GM18867 (cell line): ENCODE measurements at regions not wholly inside any gene's neighbourhood (a gene's known extent, or its start where the extent isn't known, plus 50 kb on each side); places are given as distances from the start of the nearest gene placed in this dataset.
A peak's percentile ranks its signal among the peaks of the same experiment; 100 is the strongest.
"Not testable (repeated sequence)": the region's sequence is repeated elsewhere in the genome, so short reads cannot be mapped to it uniquely, and the experiment has no call there.

ENCODE experiments used
- ATAC-seq: cut with Tn5 transposase; IDR thresholded peaks from one replicate; pipeline ENCODE4 v1.9.1; 2021; ENCODE audit warnings: mild to moderate bottlenecking, moderate library complexity; ENCODE audit not compliant: unreplicated experiment

DNA sequence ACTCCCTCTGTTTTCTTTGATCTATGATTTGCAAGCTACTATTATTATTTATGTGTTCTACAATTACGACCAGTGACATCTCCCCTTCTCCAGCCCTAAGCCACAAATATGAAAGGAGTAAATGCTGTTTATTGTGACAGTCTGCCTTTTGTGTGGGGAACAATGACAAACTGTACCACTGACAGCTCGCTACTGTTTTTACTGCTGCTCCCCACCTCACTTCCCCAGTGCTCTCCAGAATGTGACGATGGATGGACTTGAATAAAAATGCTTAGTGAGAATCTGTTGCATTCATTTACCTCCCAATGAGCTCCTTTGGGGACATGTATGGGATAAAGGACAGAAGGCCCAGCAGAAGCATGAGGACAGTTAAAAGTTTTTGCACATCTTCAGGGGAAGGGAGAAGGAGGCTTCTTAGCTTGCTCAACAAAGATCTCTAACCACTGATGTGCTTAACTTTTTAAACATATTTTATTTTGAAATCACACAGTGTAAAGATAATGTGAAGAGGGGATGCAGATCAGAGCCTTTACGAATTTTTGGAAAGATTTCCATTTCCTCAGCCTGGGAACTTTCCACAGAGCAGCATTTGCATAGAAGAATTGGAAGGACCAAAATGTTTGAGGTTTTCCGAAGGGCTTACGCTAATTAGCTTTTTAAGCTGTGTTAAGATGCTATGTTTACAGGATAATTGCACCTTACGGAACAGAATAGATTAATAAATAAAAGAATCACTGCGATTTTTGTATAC lies 485.1 kb upstream of the TENM3 start:
- no peak for ATAC-seq

GRCh38 chr4:181760560-181760959 lies 482.6 kb upstream of the TENM3 start:
- no peak for ATAC-seq

DNA sequence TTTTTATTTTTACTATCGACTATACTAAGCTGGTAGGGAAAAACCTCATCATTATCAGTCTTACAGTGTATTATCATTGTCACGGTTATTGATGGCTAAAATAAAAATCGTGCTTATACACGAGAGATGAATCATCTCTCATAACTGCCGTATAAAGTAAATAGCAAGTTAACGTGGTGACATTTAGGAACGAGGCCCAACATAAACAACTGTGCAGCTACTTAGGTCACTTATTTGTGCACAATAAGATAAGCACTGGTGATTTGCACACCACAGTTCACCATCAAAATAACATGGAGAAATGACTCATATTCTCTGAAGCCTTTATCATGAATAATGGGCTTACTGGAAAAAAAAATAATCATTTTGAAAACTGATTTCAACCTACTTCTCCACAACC lies 482.0 kb upstream of the TENM3 start:
- no peak for ATAC-seq

GRCh38 chr4:181766061-181766548 lies 477.1 kb upstream of the TENM3 start:
- no peak for ATAC-seq

- no peak for ATAC-seq
These were observed 472.2 kb upstream of the TENM3 start for GRCh38 chr4:181770971-181771370.

DNA sequence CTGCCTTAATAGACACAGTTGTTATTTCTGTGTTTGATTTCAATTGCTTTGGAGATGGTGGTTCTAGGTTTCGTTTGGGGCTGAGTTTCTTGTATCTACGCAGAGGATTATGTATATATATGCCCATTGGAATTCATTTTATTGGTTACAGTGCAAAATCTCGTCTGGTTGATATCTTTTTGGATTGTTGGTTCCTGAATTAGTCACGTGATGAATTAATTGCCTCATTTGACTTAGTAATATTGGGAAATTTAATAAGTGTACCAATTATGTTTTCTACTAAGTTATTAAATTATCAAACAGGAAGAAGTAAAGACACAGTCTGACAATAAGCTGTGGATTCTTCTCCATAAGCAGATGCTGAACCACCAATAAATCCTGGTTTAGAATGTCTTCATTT lies 467.9 kb upstream of the TENM3 start:
- ATAC-seq = no peak

- no peak for ATAC-seq
These were observed 466.7 kb upstream of the TENM3 start for GRCh38 chr4:181776264-181777054.

DNA sequence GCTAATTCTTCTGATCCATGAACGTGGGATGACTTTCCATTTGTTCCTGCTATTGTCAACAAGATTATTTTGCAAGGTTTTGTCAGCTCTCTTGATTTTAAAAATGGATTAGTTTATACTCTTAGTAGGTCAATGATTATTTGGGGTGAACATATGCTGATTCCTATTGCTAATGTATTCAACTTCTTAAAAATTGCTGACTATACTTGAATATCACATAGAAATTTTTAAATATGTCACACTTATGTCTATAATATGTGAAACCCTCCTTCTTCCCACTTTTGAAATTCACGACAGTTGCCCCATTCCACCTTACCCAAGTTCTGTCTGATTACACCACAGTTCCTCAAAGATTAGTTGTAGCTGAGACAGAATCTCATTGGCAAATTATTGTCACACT lies 465.7 kb upstream of the TENM3 start:
- no peak for ATAC-seq

DNA sequence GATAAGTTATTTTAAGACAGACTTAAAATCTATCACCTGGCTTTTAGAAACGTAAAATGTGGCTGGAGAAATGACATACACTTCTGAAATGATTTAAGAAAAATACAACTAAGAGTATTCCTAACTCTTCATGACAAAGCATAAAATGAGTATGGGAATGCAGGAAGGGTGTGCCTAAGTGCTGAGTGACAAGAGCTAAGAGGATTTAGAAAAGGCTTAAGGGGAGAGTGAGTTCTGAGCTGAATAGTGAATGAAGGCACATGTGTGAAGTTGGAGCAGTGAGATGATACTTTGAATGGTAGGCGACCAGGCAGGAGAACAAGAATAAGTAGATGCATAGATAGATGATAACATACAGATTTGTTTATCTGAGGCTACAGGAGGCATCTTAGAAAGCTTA lies 458.3 kb upstream of the TENM3 start:
- ATAC-seq = no peak

DNA sequence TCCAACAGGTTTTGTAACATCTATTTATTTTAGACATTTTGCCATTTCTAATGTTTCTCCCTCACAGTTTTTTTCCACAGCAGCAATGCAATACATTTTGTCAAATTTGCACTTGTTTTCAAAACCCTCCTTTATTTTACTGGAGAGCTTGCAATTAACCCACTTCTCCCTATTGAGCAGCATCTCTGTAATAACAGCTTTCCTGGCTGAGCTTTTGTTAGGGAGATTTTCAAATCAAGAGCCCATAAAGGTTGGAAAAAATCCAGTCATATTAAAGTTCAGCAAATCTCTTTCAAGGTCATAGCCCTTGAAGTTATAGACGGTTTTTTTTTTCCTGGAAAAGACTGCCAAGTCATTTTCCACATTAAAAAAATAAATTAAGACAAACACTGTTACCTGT lies 450.6 kb upstream of the TENM3 start:
- no peak for ATAC-seq

GRCh38 chr4:181793096-181793495 lies 450.1 kb upstream of the TENM3 start:
- ATAC-seq = no peak

DNA sequence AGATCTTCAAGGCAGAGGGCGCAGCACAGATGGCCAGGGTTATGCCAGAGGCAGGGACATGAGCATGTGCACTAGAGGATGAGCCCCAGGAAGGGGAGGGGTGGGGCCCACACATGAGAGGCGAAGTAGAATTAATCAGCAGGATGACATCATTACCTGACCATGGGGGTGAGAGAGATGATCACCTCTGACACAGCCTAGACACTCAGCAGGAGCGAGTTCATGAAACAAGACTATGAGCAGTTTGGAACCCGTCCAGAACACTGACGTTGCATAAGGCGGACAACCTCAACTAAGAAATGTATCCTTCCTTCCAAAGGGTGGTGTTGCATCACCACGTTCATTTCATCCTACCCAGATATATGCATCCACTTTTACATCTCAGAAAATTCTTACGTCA lies 446.7 kb upstream of the TENM3 start:
- no peak for ATAC-seq

GRCh38 chr4:181798536-181798935 lies 444.7 kb upstream of the TENM3 start:
- no peak for ATAC-seq

GRCh38 chr4:181799561-181800069 lies 443.6 kb upstream of the TENM3 start:
- ATAC-seq = no peak

DNA sequence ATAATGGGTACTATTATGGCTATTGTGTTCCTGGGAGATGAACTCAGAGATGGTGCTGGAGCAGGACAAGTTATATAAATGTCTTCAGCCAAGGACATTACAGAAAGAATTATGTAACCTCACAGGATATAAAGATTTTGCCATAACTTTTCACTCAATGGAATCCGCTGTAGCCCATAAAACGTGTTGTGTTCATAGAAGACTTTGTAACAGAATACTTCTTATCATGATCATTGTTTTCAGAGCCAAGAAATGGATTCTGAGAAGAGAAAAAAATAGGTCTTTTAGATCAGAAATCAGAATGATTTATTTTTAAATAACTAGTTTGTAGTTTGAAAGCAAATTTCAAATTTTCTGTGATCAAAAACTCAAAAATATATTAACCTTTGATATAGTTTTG lies 441.0 kb upstream of the TENM3 start:
- no peak for ATAC-seq

- no peak for ATAC-seq
These were observed 435.4 kb upstream of the TENM3 start for GRCh38 chr4:181807771-181808170.

DNA sequence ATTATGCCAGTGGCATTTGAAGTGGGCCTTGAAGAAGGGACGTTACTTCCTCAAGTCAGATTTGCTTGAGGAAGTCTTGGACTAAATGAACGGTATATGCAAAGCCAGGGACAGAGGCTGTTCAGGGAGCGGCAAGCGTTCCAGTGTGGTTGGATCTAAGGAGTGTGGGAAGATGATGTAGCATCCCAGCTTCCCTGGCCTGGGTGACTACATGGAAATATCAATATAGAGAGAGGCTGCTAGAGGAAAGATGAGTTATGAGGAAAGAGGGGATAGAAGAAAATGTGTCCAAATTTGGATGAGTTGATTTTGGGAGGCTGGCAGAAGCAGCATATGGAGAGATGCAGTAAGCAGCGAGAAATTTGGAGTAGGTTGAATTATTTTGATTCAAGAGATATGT lies 432.5 kb upstream of the TENM3 start:
- no peak for ATAC-seq

GRCh38 chr4:181811550-181811949 lies 431.7 kb upstream of the TENM3 start:
- not testable (repeated sequence) for ATAC-seq

DNA sequence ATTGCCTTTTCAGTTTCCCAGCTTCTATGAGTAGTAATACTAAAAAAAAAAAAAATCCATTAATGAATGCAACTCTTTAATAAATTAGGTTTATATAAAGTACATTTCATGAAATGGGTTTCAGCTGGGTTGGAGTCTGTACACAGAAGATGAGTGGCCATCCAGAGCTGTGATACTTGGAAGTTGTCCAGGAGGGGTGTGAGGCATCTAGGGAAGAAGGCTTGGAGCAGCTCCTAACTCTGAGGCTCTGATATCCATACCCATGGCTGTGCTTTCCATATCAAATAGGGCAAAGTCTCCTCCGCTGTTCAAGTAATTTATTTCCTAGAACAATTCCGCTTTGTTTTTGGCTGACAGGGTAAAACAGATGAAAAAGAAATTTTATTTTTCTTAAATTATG lies 423.3 kb upstream of the TENM3 start:
- ATAC-seq = no peak

GRCh38 chr4:181820553-181820952 lies 422.6 kb upstream of the TENM3 start:
- ATAC-seq = no peak

DNA sequence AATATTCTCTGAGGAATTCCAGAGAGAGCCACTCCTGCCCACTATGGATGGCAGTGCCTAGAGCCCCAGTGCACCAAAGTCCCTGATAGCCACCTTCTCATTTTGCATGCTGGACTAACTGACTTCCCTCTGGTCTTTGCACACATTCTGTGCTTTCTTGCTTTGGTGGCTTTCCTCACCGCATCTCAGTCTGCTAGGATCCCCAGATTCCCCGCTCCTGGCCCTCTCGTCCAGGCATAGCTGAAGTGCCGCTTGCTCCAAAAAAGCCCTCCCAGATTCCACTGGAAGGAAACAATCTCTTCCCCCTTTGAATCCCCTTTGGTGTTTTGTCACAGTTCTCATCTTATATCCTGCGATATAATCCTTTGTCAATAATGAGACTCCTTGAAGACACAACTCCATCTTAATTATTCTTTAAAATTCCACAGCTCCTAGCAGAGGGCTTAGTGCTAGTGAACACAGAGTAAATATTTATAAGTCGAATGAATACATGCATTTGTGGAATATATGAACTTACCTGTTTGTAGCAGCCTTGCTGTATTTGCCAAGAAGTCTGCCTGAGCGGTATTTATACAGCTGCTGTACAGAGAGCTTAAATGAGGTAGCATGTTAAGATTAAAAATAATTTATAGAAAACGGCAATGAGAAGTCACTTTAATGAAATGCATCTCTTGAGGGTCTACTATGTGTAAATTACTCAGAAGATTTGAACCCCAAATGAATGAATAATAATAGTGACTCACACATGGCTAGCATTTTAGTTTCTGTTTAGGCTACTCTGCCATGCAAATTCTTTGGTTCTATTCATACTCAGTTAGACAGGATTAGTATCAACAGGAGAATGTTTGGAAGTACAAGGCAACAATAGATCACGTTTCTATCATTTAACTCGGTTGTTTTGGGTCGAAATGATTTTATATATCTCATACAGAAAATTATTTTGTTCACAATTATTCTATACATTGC lies 421.9 kb upstream of the TENM3 start:
- ATAC-seq = peak; percentile 93
